Epidermal melanocyte (primary cell): ENCODE measurements at regions not wholly inside any gene's neighbourhood (a gene's known extent, or its start where the extent isn't known, plus 50 kb on each side); places are given as distances from the start of the nearest gene placed in this dataset.

Experiments
- DNase-seq: peaks from one replicate; pipeline ENCODE4 v3.0.0; 2011; ENCODE audit warnings: low spot score; ENCODE audit not compliant: insufficient read length

GRCh38 chr2:60657673-60658072 is 98.4 kb upstream of the PAPOLG start:
- DNase-seq = no peak

DNA sequence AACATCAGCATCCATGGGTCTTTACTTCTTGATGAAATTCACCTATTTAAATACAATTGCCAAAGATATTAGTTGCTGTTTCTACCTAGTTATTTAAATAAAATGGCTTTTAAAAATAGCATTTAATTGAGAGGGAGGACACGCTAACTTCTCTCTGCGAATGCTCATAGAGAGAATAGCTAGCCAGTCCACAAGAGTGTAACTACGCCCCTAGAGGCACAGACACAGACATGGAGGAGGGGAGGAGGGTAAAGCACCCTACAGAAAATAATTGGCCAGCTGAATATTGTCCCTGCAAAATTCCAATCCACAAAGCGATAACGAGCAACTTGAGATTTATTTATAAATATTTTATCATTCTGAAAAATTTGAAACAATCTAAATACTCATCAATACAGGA is 97.0 kb upstream of the PAPOLG start:
- DNase-seq = no peak

GRCh38 chr2:60661073-60661738 is 94.9 kb upstream of the PAPOLG start:
- DNase-seq = no peak

DNA sequence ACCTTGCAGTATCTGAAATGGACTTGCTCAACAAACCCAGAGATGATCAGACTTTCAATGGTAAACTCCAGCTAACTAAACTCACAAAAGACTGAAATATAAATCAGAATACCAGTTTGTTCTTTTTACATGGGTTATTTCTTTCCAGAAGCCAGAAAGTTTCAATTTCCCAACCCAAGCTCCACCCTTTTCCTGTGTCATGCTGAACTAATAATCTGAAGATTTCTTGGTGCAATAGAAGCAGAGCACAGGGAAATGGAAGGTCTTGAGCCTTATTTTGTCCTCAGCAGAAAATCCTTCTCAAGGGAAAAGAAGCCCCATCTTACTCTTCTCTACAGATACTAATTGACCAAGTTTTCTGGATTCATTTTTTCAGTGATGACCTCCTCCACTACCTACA is 93.3 kb upstream of the PAPOLG start:
- no peak for DNase-seq

GRCh38 chr2:60671966-60672365 is 84.1 kb upstream of the PAPOLG start:
- DNase-seq = no peak

DNA sequence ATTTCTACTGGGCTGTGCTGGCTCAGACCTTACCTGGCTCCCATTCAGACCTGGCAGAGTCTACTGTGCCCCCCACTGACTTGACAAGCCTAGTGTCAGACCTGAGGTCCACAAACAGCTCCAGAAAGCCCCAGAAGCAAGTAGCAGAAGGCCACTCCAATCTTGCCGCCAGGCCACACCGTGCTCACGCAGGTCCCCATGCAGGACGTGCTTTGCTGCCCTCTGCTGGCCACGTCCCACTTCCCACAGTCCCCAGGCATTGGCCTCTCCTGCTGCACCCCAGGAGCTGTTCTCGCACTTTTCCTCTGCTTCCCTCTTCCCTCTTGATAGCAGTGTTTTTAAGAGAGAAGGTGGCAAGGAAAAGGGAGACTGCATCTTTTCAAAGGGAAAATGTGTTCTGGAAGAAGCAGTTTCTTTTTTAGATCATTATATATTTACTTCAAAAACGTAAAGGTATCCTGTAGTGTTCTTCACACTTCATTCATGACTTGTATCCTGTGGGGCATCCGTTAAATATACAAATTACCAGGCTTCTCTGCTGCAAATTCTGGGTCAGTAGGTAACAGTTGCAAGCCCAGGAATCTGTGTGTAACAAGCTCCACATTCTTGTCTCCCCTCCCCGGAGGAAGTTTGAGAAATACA is 81.4 kb upstream of the PAPOLG start:
- peak; percentile 58 for DNase-seq

DNA sequence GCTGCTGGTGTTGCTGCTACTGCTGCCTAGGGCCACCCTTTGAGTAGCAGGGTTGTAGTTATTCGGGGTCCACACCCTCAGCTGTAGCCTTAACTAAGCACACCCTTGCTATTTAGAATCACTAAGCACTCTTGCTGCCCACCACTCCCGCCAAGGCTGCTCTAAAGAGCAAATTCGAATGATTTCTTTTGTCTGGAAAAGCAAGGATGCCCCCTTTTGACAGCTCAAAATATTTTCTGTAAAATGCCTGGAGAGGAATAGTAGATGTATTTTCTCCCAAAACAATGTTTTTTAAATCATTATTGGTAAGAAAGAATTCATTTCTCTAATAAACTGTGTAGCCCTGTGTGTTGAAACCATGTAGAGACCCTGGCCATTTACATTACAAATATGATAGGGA is 80.8 kb upstream of the PAPOLG start:
- DNase-seq = no peak

DNA sequence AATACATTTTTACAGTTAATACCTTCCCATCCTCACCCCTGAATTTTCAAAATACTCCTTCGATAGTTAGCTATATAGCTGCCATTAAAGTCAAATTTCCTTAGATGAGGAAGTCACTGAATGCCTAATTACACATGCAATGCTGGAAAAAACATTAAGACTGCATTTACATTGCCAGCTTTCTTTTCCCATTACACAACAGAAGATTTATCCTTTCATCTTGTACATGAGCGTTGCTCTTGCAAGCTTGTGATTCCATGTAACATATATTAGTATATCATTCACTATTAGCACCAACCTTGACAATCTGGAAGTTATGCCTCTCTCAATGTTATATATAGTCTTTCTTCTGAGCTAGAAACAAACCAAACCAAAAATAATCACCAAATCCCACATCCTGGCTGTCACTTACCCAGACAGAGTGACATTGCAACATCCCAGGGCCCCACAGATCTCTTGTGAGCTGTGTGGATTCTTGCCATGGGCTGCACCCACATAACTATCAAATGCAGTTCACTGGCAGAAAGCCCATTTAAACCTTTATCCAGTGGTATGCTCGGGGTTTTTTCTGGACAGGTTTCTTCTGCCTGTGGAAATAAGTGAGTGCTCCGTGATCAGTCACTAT is 79.2 kb upstream of the PAPOLG start:
- no peak for DNase-seq

DNA sequence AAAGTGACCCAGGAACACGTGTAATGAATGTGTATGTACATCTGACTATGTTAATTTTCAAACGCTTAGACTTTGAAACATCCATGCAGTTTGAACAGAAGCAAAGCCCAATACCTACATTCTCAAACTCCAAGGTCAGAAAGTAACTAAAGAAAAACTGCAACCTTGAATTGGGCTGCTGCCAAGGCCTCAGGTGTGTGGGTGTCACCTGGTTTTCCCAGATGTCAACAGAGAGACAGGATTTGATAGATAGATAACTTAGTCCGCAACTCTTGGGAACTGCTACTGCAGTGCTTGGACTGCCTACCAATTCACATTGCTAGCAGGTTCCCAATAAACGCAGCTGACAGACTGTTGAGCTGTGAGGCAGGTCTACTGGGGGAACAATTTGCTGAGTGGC is 78.7 kb upstream of the PAPOLG start:
- DNase-seq = no peak

GRCh38 chr2:60678551-60678950 is 77.5 kb upstream of the PAPOLG start:
- no peak for DNase-seq

DNA sequence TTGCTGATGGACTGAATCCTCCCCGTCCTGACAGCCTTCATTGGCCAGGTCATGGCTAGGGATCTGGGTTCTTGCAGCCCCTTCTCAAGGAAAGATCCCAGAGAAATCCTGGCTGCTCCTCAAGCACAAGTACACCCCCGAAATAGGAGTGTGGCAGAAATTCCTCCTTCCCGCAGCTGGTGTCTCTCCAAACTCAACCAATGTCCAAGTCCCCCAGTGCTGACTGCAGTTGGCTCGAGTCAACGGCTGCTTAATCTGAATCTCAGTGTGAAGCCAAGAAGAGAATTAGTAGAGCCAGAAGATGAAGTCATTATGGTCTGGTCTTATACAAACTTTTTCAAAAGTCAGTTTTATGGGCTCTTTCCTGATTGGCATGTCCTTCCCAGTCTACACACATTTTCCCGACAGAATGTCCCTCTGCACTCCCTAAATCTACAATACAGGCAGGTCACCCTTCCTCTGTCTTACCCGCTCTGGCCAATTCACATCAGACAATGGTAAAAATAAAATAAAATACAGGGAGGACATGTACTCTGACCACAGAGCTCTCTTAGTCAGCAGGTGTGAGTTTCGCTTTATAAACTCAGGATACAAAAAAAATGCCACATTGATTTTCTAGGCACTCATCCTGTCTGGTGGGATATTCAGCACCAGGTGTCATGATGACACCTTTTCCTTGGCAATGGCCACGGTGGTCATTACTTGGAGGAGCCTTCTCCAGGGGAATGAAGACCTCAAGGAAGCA is 76.9 kb upstream of the PAPOLG start:
- DNase-seq = no peak

DNA sequence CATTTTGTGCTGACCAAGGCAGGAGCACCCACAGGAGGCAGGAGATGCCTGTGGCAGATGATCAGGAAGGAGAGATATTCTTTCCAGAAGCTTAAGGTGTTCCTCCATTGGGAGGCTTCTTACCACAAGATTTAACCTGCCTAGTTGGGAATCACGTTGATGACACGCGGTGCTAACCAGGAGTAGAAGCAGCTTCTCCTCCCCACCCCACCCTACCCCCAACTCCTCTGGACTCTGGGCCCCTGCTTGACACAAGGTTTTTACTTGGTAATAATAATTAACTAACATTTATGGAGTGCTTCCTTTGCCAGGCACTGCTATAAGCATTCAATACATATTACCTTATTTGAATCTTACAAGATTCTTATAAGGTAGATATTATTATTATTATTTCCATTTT is 62.5 kb upstream of the PAPOLG start:
- no peak for DNase-seq

- DNase-seq = no peak
Observed at GRCh38 chr2:60695793-60696192, 60.3 kb upstream of the PAPOLG start.

DNA sequence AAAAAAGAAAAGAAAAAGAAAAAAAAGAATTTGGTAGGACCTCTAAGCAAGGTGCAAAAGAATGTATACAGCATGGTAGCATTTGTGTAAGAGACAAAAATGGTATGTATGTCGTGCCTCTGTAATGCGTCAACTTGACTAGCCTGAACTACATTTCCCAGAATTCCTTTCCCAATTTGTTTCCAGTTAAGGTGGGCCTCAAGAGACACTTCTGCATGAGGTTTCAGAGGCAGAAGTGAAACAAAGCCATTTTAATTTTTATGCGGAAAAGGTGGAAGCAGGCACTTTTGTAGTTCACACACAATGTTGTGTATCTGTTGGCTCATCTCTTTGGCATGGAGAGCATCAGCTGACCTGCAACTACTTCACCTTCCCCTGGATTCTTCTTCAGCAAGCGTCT is 56.5 kb upstream of the PAPOLG start:
- no peak for DNase-seq

GRCh38 chr2:60706021-60706420 is 50.0 kb upstream of the PAPOLG start:
- DNase-seq = peak; percentile 29
